NCI-H146 (cell line): ENCODE measurements at regions not wholly inside any gene's neighbourhood (a gene's known extent, or its start where the extent isn't known, plus 50 kb on each side); places are given as distances from the start of the nearest gene placed in this dataset.
"Not testable (repeated sequence)": the region's sequence is repeated elsewhere in the genome, so short reads cannot be mapped to it uniquely, and the experiment has no call there.

Source experiments
- DNase-seq: peaks from one replicate; lab custom pipeline; 2025; lab: John Stamatoyannopoulos, UW

DNA sequence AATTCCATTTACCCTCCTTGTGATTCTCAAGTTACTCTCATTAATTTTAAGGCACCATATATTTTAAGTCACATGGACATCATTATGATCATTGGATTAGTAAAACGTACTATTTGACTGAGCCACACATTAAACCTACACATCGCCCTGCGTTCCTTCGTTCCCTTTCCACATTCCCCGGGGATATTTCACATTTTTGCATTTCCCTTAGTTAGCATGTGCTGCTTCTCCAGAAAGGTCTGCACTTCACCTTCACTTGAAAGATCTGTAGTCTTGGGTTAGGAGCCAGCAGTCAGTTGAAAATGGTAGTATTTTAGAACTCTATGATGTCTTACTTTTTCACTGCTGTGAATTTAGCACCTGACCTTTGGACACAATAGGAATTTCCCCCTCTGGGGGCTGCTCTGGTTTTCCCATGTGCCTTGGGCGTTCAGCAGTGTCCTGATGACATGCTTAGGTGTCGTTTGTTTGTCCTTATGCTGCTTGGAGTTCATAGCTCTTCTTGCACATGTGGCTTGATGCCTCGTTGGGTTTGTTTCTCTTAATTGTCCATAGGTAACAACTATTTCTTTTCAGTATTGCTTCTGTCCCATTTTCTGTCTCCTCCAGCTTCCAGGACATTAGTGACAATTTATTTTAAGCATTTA is 56.9 kb upstream of the NBPF20 start:
- DNase-seq: not testable (repeated sequence)

DNA sequence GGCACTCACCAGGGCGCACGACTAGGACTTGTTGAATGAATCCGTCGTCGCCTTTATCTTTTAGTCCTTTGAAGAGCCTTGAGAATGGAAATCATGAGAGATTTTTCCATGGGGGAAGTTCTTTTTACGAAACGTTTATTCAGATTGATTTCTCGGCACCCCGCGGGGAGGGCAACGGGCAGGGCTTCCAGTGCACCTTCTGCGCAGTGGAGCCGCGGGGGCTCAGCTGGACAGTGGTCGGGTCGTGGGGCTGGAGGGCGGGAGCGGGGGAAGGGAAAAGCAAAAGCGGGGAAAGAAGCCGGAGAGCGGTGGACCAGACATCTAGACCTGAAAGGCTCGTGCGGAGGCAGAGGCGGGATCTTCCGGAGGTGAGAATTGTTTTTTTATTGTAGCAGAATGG is 50.6 kb upstream of the NBPF20 start:
- DNase-seq: not testable (repeated sequence)

DNA sequence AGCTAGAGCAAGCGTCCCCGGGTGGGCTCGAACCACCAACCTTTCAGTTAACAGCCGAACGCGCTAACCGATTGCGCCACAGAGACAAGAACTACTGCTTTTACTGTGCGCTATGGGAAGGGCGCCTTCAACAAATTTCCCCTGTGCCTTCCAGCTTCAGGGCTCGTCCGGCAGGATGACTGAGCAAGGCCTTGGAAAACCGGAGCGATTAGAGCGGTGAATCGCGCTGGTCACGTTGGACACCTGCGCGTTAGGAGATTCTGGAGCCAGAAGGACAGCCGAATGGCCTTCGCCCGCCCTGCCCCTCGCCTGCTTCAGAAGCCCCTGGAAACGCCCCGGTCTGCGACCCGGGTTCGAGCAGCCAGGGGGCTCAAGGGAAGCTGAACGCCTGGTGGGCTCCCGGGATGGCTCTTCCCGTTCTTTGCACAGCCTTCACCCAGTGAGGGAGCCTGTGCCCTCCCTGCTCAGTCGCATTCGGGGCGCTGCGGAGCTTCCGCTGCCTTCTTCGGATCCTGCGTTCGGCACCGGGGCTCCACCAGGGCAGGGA is 50.0 kb upstream of the NBPF20 start:
- DNase-seq: not testable (repeated sequence)
